ENCODE measurements at regions not wholly inside any gene's neighbourhood (a gene's known extent, or its start where the extent isn't known, plus 50 kb on each side); places are given as distances from the start of the nearest gene placed in this dataset.
A peak's percentile ranks its signal among the peaks of the same experiment; 100 is the strongest.

DNA sequence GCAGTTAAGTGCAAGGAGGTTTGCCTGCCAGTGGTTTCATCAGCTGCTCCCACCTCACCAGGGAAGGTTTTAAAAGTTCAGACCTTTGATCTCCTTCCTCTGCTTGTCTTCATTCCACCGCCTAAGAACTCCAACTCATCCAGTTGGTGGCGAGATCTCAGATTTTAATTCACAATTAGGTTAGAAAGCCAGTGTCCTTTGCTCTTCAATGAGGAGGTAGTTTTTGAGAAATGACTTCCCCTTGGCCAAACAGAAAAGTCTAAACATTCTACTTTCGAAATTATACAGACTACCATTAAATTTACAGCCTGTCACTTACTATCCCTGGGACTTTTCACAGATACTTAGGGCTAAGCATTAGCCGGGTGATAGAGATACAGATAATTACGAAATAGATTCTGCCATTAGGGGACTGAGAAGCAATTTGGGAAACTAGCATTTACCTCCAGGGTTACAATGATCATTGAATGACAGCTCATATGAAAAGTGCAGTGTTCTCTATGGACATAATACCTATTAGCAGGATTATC is 513.4 kb upstream of the GHITM start:
- Mint-ChIP-seq H3K4me3 (no peak overlapping the region), H3K27me3 (no peaks in the 10 kb centered on the region), H3K36me3 (no peaks in the 10 kb centered on the region), H3K9me3 (peaks cover 19% of the 10 kb centered on the region), H3K27ac (no peak overlapping the region), H3K4me1 (ENCODE audit: low read depth in 2 of 2) (no peaks in the 10 kb centered on the region)
- DNase-seq (ENCODE audit: low spot score) (no peak), ATAC-seq (no peak)

GRCh38 chr10:83632701-83633100 is 506.6 kb upstream of the GHITM start:
- DNase-seq (ENCODE audit: low spot score) (no peak), ATAC-seq (no peak)
- Mint-ChIP-seq H3K27ac (no peak overlapping the region), H3K36me3 (no peaks in the 10 kb centered on the region), H3K4me3 (no peak overlapping the region), H3K27me3 (no peaks in the 10 kb centered on the region), H3K9me3 (peaks cover 19% of the 10 kb centered on the region), H3K4me1 (ENCODE audit: low read depth in 2 of 2) (no peaks in the 10 kb centered on the region)

DNA sequence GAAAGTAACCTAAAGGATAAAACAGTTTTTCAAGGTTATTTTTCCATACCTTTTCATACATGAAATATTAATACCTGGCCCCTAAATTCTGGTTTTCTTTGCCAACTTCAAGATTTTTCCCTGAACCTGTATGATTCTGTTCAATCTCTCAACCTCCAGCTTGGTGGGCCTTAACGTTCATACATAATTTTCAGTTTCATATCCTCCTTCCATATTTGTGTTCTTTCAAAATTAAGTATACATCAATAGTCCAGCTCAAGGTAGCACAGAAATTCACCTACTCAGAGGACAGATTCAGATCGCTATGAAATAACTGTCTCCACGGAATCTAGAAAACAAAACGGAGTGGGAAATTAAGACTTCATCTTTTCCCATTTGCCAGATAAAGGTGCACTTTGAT is 505.8 kb upstream of the GHITM start:
- H3K9me3 Mint-ChIP-seq, result peaks cover 19% of the 10 kb centered on the region
- no peak for DNase-seq (ENCODE audit: low spot score)
- no peak overlapping the region for H3K4me3 Mint-ChIP-seq
- H3K27me3 Mint-ChIP-seq, result no peaks in the 10 kb centered on the region
- no peak overlapping the region for H3K27ac Mint-ChIP-seq
- no peak for ATAC-seq
- no peaks in the 10 kb centered on the region for H3K4me1 Mint-ChIP-seq (ENCODE audit: low read depth in 2 of 2)
- H3K36me3 Mint-ChIP-seq, result no peaks in the 10 kb centered on the region

GRCh38 chr10:83636826-83637225 is 502.5 kb upstream of the GHITM start:
- H3K4me3 Mint-ChIP-seq, result no peak overlapping the region
- no peaks in the 10 kb centered on the region for H3K36me3 Mint-ChIP-seq
- H3K27ac Mint-ChIP-seq, result no peak overlapping the region
- H3K9me3 Mint-ChIP-seq, result peaks cover 22% of the 10 kb centered on the region
- ATAC-seq (no peak), DNase-seq (ENCODE audit: low spot score) (no peak)
- no peaks in the 10 kb centered on the region for H3K4me1 Mint-ChIP-seq (ENCODE audit: low read depth in 2 of 2)
- H3K27me3 Mint-ChIP-seq, result no peaks in the 10 kb centered on the region

DNA sequence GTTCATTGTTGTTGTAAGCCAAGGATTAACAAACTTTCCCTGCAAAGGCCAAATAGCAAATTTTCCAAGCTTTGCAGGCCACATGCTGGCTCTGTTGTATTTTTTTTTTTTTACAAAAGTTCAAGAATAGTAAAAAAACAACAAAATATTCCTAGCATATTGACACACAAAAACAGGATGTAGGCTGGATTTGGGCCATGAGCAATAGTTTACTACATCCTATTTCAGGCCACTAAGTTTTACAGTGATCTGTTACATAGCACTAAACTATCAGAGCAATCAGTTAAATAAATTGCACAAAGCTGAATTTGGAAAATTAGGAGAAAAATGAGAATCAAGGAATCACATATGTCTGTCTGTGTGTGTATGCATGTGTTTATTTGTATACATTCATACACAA is 491.8 kb upstream of the GHITM start:
- H3K9me3 Mint-ChIP-seq, result peaks cover 4% of the 10 kb centered on the region
- DNase-seq (ENCODE audit: low spot score) (no peak), ATAC-seq (no peak)
- no peaks in the 10 kb centered on the region for H3K4me1 Mint-ChIP-seq (ENCODE audit: low read depth in 2 of 2)
- no peak overlapping the region for H3K27ac Mint-ChIP-seq
- H3K4me3 Mint-ChIP-seq, result no peak overlapping the region
- no peaks in the 10 kb centered on the region for H3K36me3 Mint-ChIP-seq
- H3K27me3 Mint-ChIP-seq, result no peaks in the 10 kb centered on the region

DNA sequence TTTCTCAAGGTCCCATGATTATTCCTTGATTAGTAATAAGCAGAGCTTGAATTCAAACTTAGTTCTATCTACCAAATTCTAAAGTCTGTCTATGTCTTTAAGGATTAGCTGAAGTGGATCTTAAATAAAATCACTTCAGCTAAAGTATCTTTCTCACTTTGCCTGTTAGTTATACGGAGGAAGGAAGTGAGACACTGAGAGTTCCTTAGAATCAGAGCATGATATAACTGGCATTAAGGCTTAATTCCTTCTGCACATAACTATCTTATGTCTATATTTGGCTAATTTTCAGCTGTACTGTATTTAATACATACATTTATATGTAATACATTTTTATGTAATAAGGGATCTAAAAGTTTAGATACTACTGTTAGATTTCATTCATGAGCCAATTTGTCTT is 491.1 kb upstream of the GHITM start:
- no peak overlapping the region for H3K4me3 Mint-ChIP-seq
- DNase-seq (ENCODE audit: low spot score) (no peak), ATAC-seq (no peak)
- H3K27ac Mint-ChIP-seq, result no peak overlapping the region
- no peaks in the 10 kb centered on the region for H3K4me1 Mint-ChIP-seq (ENCODE audit: low read depth in 2 of 2)
- H3K9me3 Mint-ChIP-seq, result no peaks in the 10 kb centered on the region
- H3K36me3 Mint-ChIP-seq, result no peaks in the 10 kb centered on the region
- no peaks in the 10 kb centered on the region for H3K27me3 Mint-ChIP-seq

DNA sequence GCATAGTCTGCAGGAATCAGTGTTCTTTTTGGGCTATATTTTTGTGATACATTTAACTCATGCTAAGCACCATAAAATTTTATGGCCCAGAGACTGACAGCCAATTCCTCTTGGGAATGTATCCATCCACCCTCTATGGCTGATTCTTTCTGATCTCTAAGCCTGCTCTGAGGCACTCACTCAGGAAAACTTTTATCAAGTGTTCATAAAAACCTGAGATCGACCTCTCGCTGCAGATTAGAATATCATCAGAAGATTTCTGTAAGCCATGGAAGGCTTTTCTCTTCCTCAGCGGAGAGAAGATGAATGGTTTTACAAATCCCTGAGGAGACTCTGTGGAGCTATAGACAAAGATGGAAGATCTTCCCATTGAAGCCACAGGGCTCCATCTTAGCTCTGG is 489.8 kb upstream of the GHITM start:
- no peak overlapping the region for H3K27ac Mint-ChIP-seq
- no peaks in the 10 kb centered on the region for H3K4me1 Mint-ChIP-seq (ENCODE audit: low read depth in 2 of 2)
- no peaks in the 10 kb centered on the region for H3K36me3 Mint-ChIP-seq
- no peak for DNase-seq (ENCODE audit: low spot score)
- ATAC-seq, result no peak
- no peaks in the 10 kb centered on the region for H3K9me3 Mint-ChIP-seq
- H3K4me3 Mint-ChIP-seq, result no peak overlapping the region
- no peaks in the 10 kb centered on the region for H3K27me3 Mint-ChIP-seq

GRCh38 chr10:83654689-83655088 is 484.6 kb upstream of the GHITM start:
- Mint-ChIP-seq H3K27ac (no peak overlapping the region), H3K36me3 (peaks cover 4% of the 10 kb centered on the region), H3K4me1 (ENCODE audit: low read depth in 2 of 2) (no peaks in the 10 kb centered on the region), H3K27me3 (no peaks in the 10 kb centered on the region), H3K9me3 (peaks cover 5% of the 10 kb centered on the region), H3K4me3 (no peak overlapping the region)
- no peak for DNase-seq (ENCODE audit: low spot score)
- ATAC-seq, result no peak

DNA sequence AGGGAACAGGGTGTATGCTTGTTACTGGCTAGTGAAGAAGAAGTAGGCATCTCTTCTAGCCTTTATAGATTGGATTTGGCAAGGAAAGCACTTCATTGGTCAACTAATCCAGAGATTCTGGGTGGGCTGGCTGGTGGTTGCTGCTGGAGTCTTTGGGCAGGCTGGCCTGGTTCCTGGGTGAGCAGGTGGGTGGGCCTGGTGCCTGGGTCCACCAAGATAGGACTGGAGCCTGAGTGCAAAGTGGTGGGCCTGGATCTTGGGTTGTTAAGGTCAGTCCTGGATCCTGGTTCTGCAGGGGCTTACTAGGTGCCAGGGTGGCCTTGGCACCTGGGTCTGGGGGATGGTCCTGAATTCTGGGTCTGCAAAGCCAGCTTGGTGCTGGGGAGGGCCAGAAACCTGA is 482.4 kb upstream of the GHITM start:
- DNase-seq (ENCODE audit: low spot score), result no peak
- Mint-ChIP-seq H3K9me3 (peaks cover 5% of the 10 kb centered on the region), H3K4me3 (no peak overlapping the region), H3K4me1 (ENCODE audit: low read depth in 2 of 2) (no peaks in the 10 kb centered on the region), H3K27ac (no peak overlapping the region), H3K27me3 (no peaks in the 10 kb centered on the region), H3K36me3 (peaks cover 4% of the 10 kb centered on the region)
- peak in 1 of 2 donors; percentile 28 for ATAC-seq

DNA sequence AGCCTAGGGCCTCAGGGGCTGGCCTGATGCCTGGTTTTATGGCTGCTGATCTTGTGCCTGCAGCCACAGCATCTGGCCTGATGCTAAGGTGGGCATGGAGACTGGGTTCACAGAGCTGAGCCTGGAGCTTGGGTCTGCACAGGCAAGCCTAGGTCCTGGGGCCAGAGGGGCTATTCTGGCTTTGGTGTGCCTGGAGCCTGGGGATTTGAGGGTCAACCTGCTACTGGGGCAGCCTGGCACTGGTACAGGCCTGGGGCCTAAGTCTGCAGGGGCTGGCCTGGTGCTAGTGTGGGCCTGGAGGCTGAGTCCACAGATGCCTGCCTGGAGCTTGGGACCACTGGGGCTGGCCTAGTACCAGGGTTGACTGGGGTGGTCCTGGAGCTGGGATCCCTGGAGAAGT is 481.8 kb upstream of the GHITM start:
- H3K4me1 Mint-ChIP-seq (ENCODE audit: low read depth in 2 of 2), result no peaks in the 10 kb centered on the region
- no peak overlapping the region for H3K4me3 Mint-ChIP-seq
- peak in 1 of 2 donors; percentile 32 for ATAC-seq
- peaks cover 4% of the 10 kb centered on the region for H3K36me3 Mint-ChIP-seq
- no peaks in the 10 kb centered on the region for H3K27me3 Mint-ChIP-seq
- no peak overlapping the region for H3K27ac Mint-ChIP-seq
- peaks cover 5% of the 10 kb centered on the region for H3K9me3 Mint-ChIP-seq
- DNase-seq (ENCODE audit: low spot score), result no peak

DNA sequence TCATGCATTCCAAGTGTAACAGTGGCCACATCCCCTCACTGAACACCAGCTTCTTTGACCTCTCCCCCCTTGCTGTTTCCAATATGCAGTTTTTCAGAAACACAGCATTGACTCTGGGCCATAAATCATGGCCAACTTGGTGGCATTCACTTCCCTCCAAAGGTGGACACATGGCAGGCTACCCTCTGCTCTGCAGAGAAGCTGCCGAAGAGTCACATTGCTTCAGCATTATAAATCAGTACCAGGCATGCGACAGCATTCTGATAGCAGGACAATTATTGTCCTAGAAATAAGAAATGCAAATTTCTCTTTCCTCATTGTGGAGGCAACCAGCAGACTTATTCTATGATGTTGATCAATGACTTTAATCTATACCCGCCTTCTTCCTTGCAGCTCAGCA is 475.4 kb upstream of the GHITM start:
- Mint-ChIP-seq H3K27me3 (no peaks in the 10 kb centered on the region), H3K36me3 (no peaks in the 10 kb centered on the region), H3K4me3 (no peak overlapping the region), H3K4me1 (ENCODE audit: low read depth in 2 of 2) (no peaks in the 10 kb centered on the region), H3K9me3 (peaks cover 7% of the 10 kb centered on the region), H3K27ac (no peak overlapping the region)
- ATAC-seq (no peak), DNase-seq (ENCODE audit: low spot score) (no peak)

- H3K27ac Mint-ChIP-seq, result no peak overlapping the region
- H3K4me3 Mint-ChIP-seq, result no peak overlapping the region
- no peaks in the 10 kb centered on the region for H3K4me1 Mint-ChIP-seq (ENCODE audit: low read depth in 2 of 2)
- DNase-seq (ENCODE audit: low spot score) (no peak), ATAC-seq (no peak)
- H3K36me3 Mint-ChIP-seq, result no peaks in the 10 kb centered on the region
- H3K9me3 Mint-ChIP-seq, result peaks cover 10% of the 10 kb centered on the region
- H3K27me3 Mint-ChIP-seq, result no peaks in the 10 kb centered on the region
These were observed 472.5 kb upstream of the GHITM start for GRCh38 chr10:83666762-83667161.

DNA sequence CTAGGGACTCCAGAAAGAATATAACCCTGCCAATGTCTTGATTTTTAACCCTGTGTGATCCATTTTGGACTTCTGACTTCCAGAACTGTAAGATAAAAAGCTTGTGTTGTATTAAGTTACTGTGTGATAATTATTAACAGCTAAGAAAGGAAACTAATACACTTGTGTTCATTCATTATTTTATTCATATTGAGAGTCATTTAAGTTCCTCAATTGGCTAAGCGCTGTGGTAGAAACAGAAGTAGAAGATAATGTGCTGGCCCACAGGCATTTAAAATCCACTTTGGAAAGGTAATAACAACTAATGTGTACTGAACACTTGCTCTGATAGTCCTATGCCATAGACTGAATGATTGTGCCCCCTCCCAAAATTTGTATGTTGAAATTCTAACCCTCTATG is 471.7 kb upstream of the GHITM start:
- H3K27me3 Mint-ChIP-seq, result no peaks in the 10 kb centered on the region
- no peak overlapping the region for H3K4me3 Mint-ChIP-seq
- peaks cover 10% of the 10 kb centered on the region for H3K9me3 Mint-ChIP-seq
- DNase-seq (ENCODE audit: low spot score), result no peak
- no peak overlapping the region for H3K27ac Mint-ChIP-seq
- no peaks in the 10 kb centered on the region for H3K36me3 Mint-ChIP-seq
- no peaks in the 10 kb centered on the region for H3K4me1 Mint-ChIP-seq (ENCODE audit: low read depth in 2 of 2)
- no peak for ATAC-seq

GRCh38 chr10:83673316-83673715 is 466.0 kb upstream of the GHITM start:
- Mint-ChIP-seq H3K27me3 (no peaks in the 10 kb centered on the region), H3K27ac (no peak overlapping the region), H3K36me3 (no peaks in the 10 kb centered on the region), H3K4me1 (ENCODE audit: low read depth in 2 of 2) (no peaks in the 10 kb centered on the region), H3K4me3 (no peak overlapping the region), H3K9me3 (peaks cover 3% of the 10 kb centered on the region)
- no peak for ATAC-seq
- DNase-seq (ENCODE audit: low spot score), result no peak

DNA sequence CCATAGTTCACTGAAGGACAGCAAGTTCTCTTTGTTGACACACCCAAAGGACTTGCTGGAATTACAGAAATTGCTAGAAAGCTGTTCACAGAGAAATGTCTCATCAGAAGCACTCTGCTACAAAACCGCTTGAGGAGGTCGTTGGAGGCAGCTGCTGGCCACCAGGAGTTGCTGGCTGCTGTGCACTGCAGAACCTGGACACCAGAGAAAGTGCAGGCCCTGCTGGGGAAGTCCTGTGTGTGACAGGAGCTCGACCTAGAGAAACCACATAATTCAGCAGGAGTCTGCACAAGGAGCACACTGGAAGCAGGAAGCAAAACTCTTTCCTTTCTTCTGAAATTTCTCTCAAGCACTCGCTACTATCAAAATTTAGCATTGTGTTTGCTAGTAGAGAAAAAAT is 461.5 kb upstream of the GHITM start:
- DNase-seq (ENCODE audit: low spot score) (no peak), ATAC-seq (no peak)
- H3K27ac Mint-ChIP-seq, result no peak overlapping the region
- H3K36me3 Mint-ChIP-seq, result no peaks in the 10 kb centered on the region
- H3K4me3 Mint-ChIP-seq, result no peak overlapping the region
- H3K4me1 Mint-ChIP-seq (ENCODE audit: low read depth in 2 of 2), result peaks cover 0 to 6% of the 10 kb centered on the region in 2 donors
- no peaks in the 10 kb centered on the region for H3K27me3 Mint-ChIP-seq
- H3K9me3 Mint-ChIP-seq, result no peaks in the 10 kb centered on the region

All from natural killer cell treated with Interleukin-12 subunit alpha and Interleukin-12 subunit beta and Interleukin-15 and Interleukin-18, amount 100 ng/mL, for 72 hours (primary cell).